ENCODE measurements at regions not wholly inside any gene's neighbourhood (a gene's known extent, or its start where the extent isn't known, plus 50 kb on each side); places are given as distances from the start of the nearest gene placed in this dataset.

- no peak for TF ChIP-seq EZH2 (IDR thresholded peaks at IDR 0.05; ENCODE audit: low read length, unreplicated experiment)
- no peak for TF ChIP-seq CTCF (conservative IDR thresholded peaks at IDR 0.05; ENCODE audit: low read depth, low read length)
- TF ChIP-seq EZH2phosphoT487 (IDR thresholded peaks at IDR 0.05; ENCODE audit: borderline replicate concordance, low read length) = no peak
These were observed 871.6 kb upstream of the GOT2 start for GRCh38 chr16:59605706-59606105.

Measured in PC-3 (cell line).